Left ventricle myocardium inferior (tissue), 1 donor: ENCODE measurements at regions not wholly inside any gene's neighbourhood (a gene's known extent, or its start where the extent isn't known, plus 50 kb on each side); places are given as distances from the start of the nearest gene placed in this dataset.

ENCODE experiments used
- DNase-seq: peaks from one replicate; pipeline ENCODE4 v3.0.0-alpha.2; 2020
- H3K27ac ChIP-seq: fragments of 200-600 bp; replicated peaks from 2 replicates; pipeline ENCODE4 v1.8.0; 2021
- H3K27me3 ChIP-seq: fragments of 200-600 bp; 2 replicates; pipeline ENCODE4 v1.8.0; 2021; ENCODE audit warnings: low read depth
- H3K36me3 ChIP-seq: fragments of 200-600 bp; 2 replicates; pipeline ENCODE4 v1.8.0; 2021
- H3K4me1 ChIP-seq: fragments of 200-600 bp; 2 replicates; pipeline ENCODE4 v1.8.0; 2021
- H3K4me3 ChIP-seq: fragments of 200-600 bp; 2 replicates; pipeline ENCODE4 v1.8.0; 2021; ENCODE audit warnings: mild to moderate bottlenecking, moderate library complexity
- H3K9me3 ChIP-seq: fragments of 200-600 bp; replicated peaks from 2 replicates; pipeline ENCODE4 v1.8.0; 2021
- intact Hi-C: fragments of 100-400 bp; cut with micrococcal nuclease; formaldehyde crosslinking; loops from one replicate; pipeline ENCODE4 v1.11.0; 2022
- TF ChIP-seq, protein P1 (sequence below): fragments of 200-600 bp; IDR thresholded peaks from 2 replicates; pipeline ENCODE4 v1.8.0; 2021; ENCODE audit warnings: antibody characterized with exemption, mild to moderate bottlenecking, borderline replicate concordance
- donor health status: DM: no; HTN: yes; CAD: no; lungs with severe emphysema.

DNA sequence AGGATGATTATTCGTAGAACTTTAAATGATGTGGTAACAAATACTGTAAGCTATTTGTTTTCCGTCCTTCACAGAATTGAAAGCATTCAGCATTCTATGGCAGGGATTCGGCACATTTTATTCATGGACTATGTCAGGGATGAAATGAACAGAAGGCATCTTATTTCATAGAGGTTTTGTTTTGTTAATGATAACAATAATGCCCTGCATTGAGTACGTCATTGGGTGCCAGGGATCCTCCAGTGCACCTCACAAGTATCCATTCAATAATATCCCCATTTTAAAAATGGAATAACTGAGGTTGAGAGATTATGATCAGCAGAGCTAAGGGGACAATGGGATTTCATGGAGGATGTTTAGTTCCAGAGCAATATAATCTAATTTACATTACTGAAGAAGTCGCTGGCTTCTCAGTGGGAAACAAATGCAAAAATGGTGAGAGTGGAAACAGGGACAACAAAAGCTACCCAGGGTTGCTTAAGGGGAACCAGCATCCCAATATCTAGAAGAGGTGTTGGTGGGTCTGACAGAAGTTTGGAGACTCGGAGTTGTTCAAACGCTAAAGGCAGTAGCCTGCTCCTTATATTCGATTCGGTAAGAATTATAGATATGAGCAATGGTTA is 985.7 kb upstream of the WWC1 start:
- no peak for DNase-seq
- H3K4me1 ChIP-seq, result no peaks in the 10 kb centered on the region
- H3K4me3 ChIP-seq, result no peak overlapping the region
- H3K27me3 ChIP-seq, result no peaks in the 10 kb centered on the region
- no peaks in the 10 kb centered on the region for H3K9me3 ChIP-seq
- H3K36me3 ChIP-seq, result no peaks in the 10 kb centered on the region
- intact Hi-C loops, result no loop called here
- H3K27ac ChIP-seq, result no peak overlapping the region
- TF ChIP-seq, protein P1, sequence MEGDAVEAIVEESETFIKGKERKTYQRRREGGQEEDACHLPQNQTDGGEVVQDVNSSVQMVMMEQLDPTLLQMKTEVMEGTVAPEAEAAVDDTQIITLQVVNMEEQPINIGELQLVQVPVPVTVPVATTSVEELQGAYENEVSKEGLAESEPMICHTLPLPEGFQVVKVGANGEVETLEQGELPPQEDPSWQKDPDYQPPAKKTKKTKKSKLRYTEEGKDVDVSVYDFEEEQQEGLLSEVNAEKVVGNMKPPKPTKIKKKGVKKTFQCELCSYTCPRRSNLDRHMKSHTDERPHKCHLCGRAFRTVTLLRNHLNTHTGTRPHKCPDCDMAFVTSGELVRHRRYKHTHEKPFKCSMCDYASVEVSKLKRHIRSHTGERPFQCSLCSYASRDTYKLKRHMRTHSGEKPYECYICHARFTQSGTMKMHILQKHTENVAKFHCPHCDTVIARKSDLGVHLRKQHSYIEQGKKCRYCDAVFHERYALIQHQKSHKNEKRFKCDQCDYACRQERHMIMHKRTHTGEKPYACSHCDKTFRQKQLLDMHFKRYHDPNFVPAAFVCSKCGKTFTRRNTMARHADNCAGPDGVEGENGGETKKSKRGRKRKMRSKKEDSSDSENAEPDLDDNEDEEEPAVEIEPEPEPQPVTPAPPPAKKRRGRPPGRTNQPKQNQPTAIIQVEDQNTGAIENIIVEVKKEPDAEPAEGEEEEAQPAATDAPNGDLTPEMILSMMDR, result no peak

DNA sequence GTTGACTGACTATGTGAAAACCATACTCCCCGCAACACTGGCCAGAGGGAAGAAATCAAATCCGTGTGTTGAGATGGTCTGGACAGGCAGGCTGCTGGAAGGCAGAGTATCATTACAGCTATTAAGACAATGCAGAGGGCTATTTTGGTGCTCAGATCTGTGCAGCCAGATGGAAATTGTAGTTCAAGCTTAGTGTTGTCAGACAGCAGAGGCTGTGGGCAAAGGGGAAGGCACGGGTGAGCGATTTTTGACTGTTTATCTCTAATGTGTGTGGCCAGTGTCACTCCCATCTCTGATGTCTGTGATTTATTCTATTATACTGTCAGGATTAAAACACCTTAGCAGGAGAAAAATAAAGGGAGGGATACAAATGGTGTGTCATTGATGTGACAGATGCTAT is 984.4 kb upstream of the WWC1 start:
- TF ChIP-seq, protein P1, result no peak

DNA sequence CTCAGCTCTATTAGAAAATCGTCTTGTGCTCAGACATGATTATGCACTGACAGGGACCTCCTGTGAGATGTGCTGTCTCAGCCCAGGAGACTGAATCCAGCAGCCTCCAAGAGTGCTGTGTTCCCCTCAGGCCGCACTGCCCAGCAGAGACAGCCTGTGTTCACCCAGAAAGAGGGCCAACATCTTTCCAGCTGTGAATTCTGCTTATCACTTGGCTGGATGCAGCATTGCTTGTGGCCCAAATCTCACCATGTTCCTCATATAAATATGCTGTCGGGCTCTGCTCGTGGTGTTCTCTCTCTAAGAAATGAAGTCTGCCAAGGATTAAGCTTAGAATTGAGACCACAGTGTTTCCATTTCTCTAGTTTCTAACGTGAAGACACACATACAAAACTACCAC is 983.0 kb upstream of the WWC1 start:
- H3K27ac ChIP-seq, result no peak overlapping the region
- no peak for DNase-seq
- no peaks in the 10 kb centered on the region for H3K4me1 ChIP-seq
- H3K4me3 ChIP-seq, result no peak overlapping the region
- H3K27me3 ChIP-seq, result no peaks in the 10 kb centered on the region
- no peaks in the 10 kb centered on the region for H3K36me3 ChIP-seq
- H3K9me3 ChIP-seq, result no peaks in the 10 kb centered on the region
- intact Hi-C loops, result no loop called here
- TF ChIP-seq, protein P1, result no peak

More for the DNA sequence above, 984.4 kb upstream of the WWC1 start:
- H3K4me3 ChIP-seq, result no peak overlapping the region
- no peaks in the 10 kb centered on the region for H3K27me3 ChIP-seq
- H3K27ac ChIP-seq, result no peak overlapping the region
- intact Hi-C loops, result no loop called here
- H3K9me3 ChIP-seq, result no peaks in the 10 kb centered on the region
- no peaks in the 10 kb centered on the region for H3K36me3 ChIP-seq
- no peaks in the 10 kb centered on the region for H3K4me1 ChIP-seq
- no peak for DNase-seq

DNA sequence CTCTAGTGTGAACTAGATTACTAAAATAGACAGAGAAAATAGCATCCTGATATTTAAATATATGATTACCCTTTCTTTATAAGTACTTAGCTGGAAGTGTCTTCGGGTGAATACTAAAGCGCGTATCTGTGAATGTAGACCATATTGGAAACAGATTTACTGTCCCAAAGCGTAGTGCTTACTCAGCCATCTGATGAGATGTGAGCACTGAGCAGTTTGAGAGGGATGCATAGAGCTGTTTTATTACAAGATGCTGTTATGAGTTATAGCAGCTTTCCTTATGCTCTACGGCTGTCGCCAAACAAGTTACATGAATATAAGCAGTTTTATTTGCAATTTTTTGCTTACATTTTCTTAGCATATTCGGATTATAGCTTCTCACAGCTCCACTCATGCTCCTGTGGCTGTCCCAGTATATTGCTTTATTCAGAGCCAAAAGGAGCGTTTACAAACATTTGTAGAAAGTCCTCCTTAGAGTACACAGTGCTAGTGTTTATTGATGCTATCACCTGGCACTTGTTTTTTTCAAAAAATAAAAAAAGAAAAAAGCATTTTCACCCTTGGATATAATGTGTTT is 981.4 kb upstream of the WWC1 start:
- intact Hi-C loops, result no loop called here
- TF ChIP-seq, protein P1, result no peak
- H3K4me1 ChIP-seq, result no peaks in the 10 kb centered on the region
- no peaks in the 10 kb centered on the region for H3K27me3 ChIP-seq
- no peak overlapping the region for H3K4me3 ChIP-seq
- DNase-seq, result no peak
- no peaks in the 10 kb centered on the region for H3K9me3 ChIP-seq
- no peaks in the 10 kb centered on the region for H3K36me3 ChIP-seq
- no peak overlapping the region for H3K27ac ChIP-seq

DNA sequence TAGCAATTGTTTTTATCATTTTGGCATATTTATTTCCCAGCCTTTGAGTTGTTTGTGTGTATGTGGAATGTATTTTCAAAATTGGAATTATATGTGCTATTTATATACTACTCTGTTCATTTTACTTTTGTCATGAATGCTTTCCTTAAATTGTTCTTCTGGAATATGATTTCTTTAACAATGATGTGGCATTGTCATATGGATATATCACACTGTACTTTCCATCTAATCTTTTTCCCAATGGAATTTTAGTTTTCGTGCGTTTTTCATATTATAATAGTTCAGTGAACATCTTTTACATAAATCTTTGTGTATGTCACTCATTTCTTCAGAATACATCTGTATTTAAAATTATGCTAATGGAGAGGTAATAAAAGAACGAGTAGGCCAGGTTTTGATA is 980.1 kb upstream of the WWC1 start:
- Histone ChIP-seq H3K4me3 (no peak overlapping the region), H3K27me3 (no peaks in the 10 kb centered on the region), H3K36me3 (no peaks in the 10 kb centered on the region), H3K27ac (no peak overlapping the region), H3K9me3 (no peaks in the 10 kb centered on the region), H3K4me1 (no peaks in the 10 kb centered on the region)
- TF ChIP-seq, protein P1, result no peak
- intact Hi-C loops, result no loop called here
- DNase-seq, result no peak
